HPDE6-E6E7 (cell line): ENCODE measurements at regions not wholly inside any gene's neighbourhood (a gene's known extent, or its start where the extent isn't known, plus 50 kb on each side); places are given as distances from the start of the nearest gene placed in this dataset.
"Not testable (repeated sequence)": the region's sequence is repeated elsewhere in the genome, so short reads cannot be mapped to it uniquely, and the experiment has no call there.

Experiments
- DNase-seq: peaks from one replicate; pipeline ENCODE4 v3.0.0; 2011; ENCODE audit warnings: missing footprints; ENCODE audit errors: extremely low spot score

DNA sequence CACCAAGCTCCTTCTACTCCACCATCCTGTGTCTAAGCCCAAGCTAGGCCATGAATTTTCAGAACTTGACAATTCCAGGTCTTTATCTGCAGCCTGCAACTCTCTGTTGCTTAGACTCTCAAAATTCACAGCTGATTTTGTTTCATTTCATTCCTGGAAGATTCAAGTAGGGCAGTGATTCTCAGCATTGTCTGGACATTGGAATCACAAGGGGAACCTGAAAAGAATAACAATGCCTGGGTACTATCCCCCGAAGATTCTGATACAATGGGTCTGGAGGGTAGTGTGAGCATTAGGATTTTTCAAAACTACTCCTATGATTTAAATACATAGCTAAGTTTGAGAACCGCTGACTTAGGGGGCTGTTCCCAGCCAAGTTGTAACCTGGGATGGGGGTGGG, 534.7 kb upstream of the IL12A start:
- no peak for DNase-seq

GRCh38 chr3:159455741-159456181, 532.9 kb upstream of the IL12A start:
- no peak for DNase-seq

DNA sequence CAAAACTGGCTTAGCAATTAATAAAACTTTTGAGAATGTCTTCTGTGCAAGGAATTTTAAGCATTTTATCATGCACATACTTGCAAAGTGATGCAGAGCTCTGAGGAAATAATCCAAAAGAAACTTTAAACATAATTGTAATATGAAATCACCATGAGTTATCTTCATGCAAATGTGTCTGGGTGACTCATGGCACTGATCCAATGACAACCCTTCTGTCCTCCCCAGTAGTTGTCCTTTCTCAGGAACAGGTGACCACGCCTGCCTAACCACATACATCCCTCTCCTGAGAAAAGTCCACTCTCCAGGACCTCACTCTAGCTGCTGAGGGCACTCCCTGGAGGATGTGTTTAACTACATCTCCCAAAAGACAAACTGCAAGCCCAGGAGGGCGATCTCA, 530.6 kb upstream of the IL12A start:
- DNase-seq = peak; percentile 74

DNA sequence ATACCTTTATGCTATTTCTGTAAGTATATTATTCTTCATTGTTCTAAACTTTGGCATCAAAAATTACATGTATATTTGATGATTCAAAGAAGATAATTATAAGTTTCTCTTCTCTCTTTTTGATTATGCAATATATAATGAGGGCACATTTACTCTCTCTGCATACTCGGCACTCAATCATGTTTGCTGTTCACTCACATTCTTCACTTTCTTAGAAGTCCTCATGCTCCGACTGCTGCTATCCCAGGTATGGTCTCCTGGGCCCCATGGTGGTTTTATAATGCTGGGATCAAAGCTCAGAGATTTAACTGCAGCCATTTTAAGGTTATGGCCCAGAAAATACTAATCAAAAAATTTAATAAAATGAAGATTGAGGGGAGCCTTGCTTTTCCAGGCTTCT, 529.7 kb upstream of the IL12A start:
- no peak for DNase-seq

DNA sequence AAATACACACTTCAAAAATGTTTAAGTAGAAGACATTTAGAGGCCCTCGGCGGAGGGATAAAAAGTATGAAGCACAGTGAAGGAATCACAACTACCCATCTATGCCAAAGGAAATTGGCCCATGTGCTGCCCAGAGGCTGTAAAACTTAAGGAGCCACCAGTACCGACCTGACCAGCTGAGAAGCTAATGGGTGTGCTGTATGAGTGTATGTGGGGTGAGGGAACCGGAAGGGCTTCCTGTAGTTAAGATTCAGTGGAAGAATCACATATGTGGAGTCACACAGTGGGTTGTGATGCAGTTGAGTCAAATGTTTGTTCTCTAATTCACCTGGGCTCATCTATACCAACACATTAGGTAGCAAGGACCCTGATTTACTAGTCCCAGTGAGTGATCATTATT, 516.0 kb upstream of the IL12A start:
- DNase-seq = no peak

- DNase-seq = no peak
Observed at GRCh38 chr3:159473206-159473605, 515.4 kb upstream of the IL12A start.

DNA sequence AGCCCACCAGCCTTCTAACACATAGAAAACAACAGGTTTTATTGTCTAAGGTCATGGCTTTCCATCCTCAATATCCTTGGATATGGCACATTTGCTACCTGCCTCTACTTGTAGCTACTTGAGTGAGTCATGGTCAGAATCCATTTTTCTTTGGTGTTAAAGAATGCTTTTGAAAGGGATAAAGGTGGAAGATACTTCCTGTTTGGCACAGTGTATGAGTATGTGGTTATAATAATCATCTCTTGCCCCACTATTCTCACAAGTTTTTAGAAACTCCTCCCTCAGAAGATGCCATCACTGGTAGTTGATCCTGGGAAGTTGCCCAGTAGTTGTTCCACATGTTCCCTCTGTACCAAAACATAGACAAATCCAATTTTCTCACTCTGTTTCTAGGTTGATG, 508.6 kb upstream of the IL12A start:
- DNase-seq = peak; percentile 60

- DNase-seq = no peak
Observed at GRCh38 chr3:159482241-159482993, 506.2 kb upstream of the IL12A start.

GRCh38 chr3:159482994-159483367, 505.7 kb upstream of the IL12A start:
- no peak for DNase-seq

- no peak for DNase-seq
Observed at GRCh38 chr3:159486580-159486979, 502.1 kb upstream of the IL12A start.

DNA sequence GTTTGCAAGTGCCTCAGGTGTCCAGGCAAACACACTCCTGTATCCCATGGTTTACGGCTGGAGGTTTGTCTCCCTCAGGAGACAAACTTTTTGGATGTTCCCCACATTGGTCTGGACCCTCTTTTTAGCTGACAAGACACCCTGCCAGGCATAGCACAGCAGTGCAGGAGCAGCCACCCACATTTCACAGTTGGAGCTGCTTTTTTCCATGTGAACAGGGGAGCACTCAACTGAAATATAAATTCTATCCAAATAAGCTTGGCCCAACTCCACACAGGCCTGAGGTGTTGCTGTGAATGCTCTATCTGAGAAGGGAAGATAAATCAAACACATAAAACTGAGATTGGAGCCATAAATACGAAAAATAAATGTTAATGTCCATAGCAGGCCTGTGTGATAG, 501.3 kb upstream of the IL12A start:
- DNase-seq = no peak

DNA sequence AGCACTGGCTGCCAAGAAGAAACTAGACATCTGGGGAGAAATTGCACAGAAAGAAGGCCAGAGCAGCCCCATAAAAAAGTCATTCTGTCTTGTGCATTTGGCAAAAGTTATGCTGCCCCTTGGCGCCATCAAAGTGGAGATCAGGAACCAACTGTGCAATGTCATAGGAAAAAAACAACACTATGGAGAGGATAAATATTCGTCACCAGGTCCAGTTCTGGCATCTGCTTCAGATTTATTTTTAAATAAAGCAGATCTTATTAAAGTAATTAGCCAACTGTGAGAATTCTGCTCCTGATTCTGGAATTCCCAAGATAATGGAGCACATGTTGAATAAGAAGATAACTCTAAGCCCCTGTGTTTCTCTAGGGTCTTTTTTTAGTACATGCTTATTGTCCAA, 500.0 kb upstream of the IL12A start:
- DNase-seq = no peak

- DNase-seq = no peak
Observed at GRCh38 chr3:159497361-159497760, 491.3 kb upstream of the IL12A start.

DNA sequence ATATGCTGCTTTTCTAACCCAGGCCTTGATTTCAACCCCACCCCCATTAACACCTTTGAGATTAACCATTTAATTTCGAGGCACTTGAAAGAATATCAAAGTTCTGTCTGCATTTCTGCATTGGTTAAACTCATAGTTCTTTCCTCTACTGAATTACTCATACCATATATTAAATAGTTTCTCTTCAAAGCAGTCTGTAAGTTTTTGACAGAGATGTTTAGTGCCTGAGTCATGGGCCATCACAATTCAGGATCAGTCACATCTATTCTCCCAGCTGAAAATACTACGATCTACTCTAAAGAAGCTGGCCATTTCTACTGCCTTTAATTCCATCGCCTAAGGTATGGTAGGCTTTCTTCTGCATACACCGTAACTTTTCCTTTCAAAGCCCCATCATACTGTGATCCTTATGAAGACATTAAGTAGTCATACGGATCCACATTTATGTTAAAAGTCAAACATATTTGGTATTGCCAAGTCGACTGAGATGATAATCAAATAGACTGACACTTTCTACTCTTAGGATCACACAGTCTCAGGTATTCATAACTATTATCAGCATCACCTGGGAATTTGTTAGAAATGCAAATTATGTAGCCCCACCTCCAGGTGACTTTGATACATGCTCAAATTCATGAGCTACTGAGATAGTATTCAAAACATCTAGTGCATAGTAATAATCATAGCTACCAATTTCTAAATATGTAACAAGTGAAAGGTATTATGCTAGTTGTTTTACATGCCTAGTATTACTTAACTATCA, 489.4 kb upstream of the IL12A start:
- DNase-seq = no peak

GRCh38 chr3:159501029-159501428, 487.6 kb upstream of the IL12A start:
- no peak for DNase-seq

- no peak for DNase-seq
Observed at GRCh38 chr3:159502986-159503385, 485.6 kb upstream of the IL12A start.

DNA sequence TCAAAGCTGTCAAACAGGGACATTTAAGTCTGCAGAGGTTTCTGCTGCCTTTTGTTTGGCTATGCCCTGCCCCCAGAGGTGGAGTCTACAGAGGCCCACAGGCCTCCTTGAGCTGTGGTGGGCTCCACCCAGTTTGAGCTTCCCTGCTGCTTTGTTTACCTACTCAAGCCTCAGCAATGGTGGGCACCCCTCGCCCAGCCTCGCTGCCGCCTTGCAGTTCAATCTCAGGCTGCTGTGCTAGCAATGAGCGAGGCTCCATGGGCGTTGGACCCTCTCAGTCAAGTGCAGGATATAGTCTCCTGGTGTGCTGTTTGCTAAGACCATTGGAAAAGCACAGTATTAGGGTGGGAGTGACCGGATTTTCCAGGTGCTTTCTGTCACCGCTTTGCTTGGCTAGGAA, 477.6 kb upstream of the IL12A start:
- DNase-seq = not testable (repeated sequence)

DNA sequence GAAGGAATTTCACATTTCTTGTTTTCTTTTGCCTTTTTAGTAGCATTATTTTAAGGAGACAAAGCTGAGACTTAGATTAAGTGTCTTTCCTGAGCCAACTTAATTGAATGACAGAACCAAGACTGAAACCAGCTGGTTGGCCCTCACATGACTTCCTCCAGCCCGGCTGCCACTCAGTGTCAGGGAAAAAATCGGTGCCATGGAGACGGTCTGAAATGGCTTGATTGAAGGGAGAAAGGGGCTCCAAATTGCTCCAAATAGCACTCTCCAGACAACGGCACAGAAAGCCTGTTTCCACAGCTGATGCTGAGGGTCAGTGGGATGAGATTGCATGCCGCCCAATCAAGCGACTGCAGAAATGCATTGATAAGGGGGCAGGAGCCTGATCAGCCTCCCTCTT, 475.2 kb upstream of the IL12A start:
- DNase-seq = no peak

DNA sequence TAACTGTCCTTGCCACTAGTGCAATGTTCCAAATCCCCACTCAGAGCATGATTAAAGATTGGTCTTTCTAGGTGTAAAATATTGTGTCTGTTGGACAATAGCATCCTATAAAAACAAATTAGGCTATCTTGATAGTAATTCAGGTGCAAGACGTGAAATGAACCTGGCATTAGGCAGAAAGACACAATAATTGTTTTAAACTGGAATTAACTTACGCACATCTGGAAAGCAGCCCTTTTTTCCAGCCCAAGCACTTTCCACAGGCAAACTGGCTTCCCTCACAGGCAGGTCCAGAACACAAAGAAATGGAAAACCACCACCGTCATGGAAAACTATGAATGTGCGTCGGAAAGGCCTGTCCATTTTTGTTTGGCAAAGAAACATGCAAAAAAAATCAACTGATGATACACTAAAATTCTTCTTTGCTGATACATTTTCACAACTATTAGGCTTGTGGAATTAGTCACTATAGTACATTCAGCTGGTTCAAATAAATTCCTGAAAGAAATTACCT, 474.7 kb upstream of the IL12A start:
- no peak for DNase-seq

GRCh38 chr3:159517105-159517504, 471.5 kb upstream of the IL12A start:
- no peak for DNase-seq

- DNase-seq = no peak
Observed at GRCh38 chr3:159520638-159521037, 468.0 kb upstream of the IL12A start.

- DNase-seq = no peak
Observed at GRCh38 chr3:159522276-159522675, 466.4 kb upstream of the IL12A start.

DNA sequence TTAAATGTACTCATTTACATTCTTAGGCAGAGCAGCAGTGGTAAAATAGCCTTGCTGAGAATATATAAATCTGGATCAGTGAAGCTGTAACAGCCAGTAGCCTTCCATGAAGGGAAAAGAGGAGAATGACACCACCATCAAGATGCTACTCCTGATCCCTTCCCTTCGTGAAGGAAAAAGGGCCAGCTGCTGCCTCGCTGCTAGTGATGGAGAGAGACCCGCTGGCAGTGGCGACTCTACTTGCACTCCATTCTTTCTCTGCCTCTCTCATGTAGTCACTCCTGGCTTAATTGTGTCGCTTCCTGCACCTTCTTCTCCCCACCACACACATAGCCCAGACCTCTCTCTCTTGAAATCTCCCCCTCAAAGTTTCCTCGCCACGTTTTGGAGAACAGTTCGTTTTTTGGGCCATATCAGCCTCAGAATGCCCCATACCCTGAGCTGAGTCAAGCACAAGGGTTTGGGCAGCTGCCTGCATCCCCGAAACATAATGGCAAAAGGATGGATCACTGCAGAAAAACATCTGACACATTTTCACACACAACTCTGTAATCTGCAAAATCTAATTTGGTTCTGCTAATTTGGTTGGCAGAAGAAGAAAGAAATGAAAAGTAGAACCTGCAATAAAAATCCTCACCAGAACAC, 460.3 kb upstream of the IL12A start:
- DNase-seq = no peak
